Adipocyte (in vitro differentiated cells): ENCODE measurements at regions not wholly inside any gene's neighbourhood (a gene's known extent, or its start where the extent isn't known, plus 50 kb on each side); places are given as distances from the start of the nearest gene placed in this dataset.
"Not testable (repeated sequence)": the region's sequence is repeated elsewhere in the genome, so short reads cannot be mapped to it uniquely, and the experiment has no call there.

ENCODE experiments used
- DNase-seq: peaks from one replicate; pipeline ENCODE4 v3.0.0-alpha.2; 2015; ENCODE audit warnings: low read depth
- H3K27me3 ChIP-seq: replicated peaks from 2 replicates; pipeline ENCODE4 v1.7.0; 2013; ENCODE audit warnings: mild to moderate bottlenecking, low read length, moderate library complexity; ENCODE audit not compliant: control insufficient read depth, insufficient read depth
- H3K36me3 ChIP-seq: 2 replicates; pipeline ENCODE4 v1.7.0; 2013; ENCODE audit warnings: low read length, mild to moderate bottlenecking, moderate library complexity; ENCODE audit not compliant: control insufficient read depth, insufficient read depth, severe bottlenecking
- H3K4me1 ChIP-seq: 2 replicates; pipeline ENCODE4 v1.7.0; 2013; ENCODE audit warnings: mild to moderate bottlenecking, low read length, moderate library complexity; ENCODE audit not compliant: control insufficient read depth, insufficient read depth
- H3K4me3 ChIP-seq: 2 replicates; pipeline ENCODE4 v1.7.0; 2013; ENCODE audit warnings: mild to moderate bottlenecking, low read length, moderate library complexity
- H3K9ac ChIP-seq: 2 replicates; pipeline ENCODE4 v1.7.0; 2013; ENCODE audit warnings: mild to moderate bottlenecking, low read length, moderate library complexity
- H3K9me3 ChIP-seq: 2 replicates; pipeline ENCODE4 v1.7.0; 2013; ENCODE audit warnings: mild to moderate bottlenecking, low read length, moderate library complexity; ENCODE audit not compliant: control insufficient read depth

- no peak for DNase-seq
- Histone ChIP-seq H3K4me1 (no peaks in the 10 kb centered on the region), H3K4me3 (no peak overlapping the region)
These were observed 502.2 kb downstream of the PYDC2 start for GRCh38 chr3:191963182-191963581.

GRCh38 chr3:191966556-191966955, 505.6 kb downstream of the PYDC2 start:
- Histone ChIP-seq H3K4me1 (no peaks in the 10 kb centered on the region), H3K27me3 (no peaks in the 10 kb centered on the region), H3K9ac (no peak overlapping the region), H3K9me3 (no peaks in the 10 kb centered on the region), H3K4me3 (no peak overlapping the region), H3K36me3 (no peaks in the 10 kb centered on the region)
- no peak for DNase-seq

More at GRCh38 chr3:191963182-191963581, 502.2 kb downstream of the PYDC2 start:
- Histone ChIP-seq H3K9me3 (no peaks in the 10 kb centered on the region), H3K36me3 (no peaks in the 10 kb centered on the region), H3K9ac (no peak overlapping the region), H3K27me3 (no peaks in the 10 kb centered on the region)

GRCh38 chr3:191968299-191968698, 507.3 kb downstream of the PYDC2 start:
- no peaks in the 10 kb centered on the region for H3K9me3 ChIP-seq
- H3K36me3 ChIP-seq, result no peaks in the 10 kb centered on the region
- no peak overlapping the region for H3K9ac ChIP-seq
- no peak for DNase-seq
- H3K27me3 ChIP-seq, result no peaks in the 10 kb centered on the region
- no peak overlapping the region for H3K4me3 ChIP-seq
- H3K4me1 ChIP-seq, result no peaks in the 10 kb centered on the region

- DNase-seq, result no peak
- Histone ChIP-seq H3K9me3 (no peaks in the 10 kb centered on the region), H3K36me3 (no peaks in the 10 kb centered on the region)
These were observed 511.9 kb downstream of the PYDC2 start for GRCh38 chr3:191972714-191973398.

GRCh38 chr3:191973820-191974219, 512.9 kb downstream of the PYDC2 start:
- no peak for DNase-seq
- H3K4me1 ChIP-seq, result no peaks in the 10 kb centered on the region
- H3K27me3 ChIP-seq, result no peaks in the 10 kb centered on the region
- H3K36me3 ChIP-seq, result no peaks in the 10 kb centered on the region
- H3K9me3 ChIP-seq, result no peaks in the 10 kb centered on the region
- H3K9ac ChIP-seq, result no peak overlapping the region
- no peak overlapping the region for H3K4me3 ChIP-seq

More at GRCh38 chr3:191972714-191973398, 511.9 kb downstream of the PYDC2 start:
- no peak overlapping the region for H3K4me3 ChIP-seq
- no peak overlapping the region for H3K9ac ChIP-seq
- no peaks in the 10 kb centered on the region for H3K27me3 ChIP-seq
- no peaks in the 10 kb centered on the region for H3K4me1 ChIP-seq

- H3K27me3 ChIP-seq, result no peaks in the 10 kb centered on the region
- DNase-seq, result no peak
- peaks cover 5% of the 10 kb centered on the region for H3K9me3 ChIP-seq
- H3K36me3 ChIP-seq, result no peaks in the 10 kb centered on the region
- no peak overlapping the region for H3K4me3 ChIP-seq
- no peaks in the 10 kb centered on the region for H3K4me1 ChIP-seq
- no peak overlapping the region for H3K9ac ChIP-seq
These were observed 515.0 kb downstream of the PYDC2 start for GRCh38 chr3:191975936-191976335.

GRCh38 chr3:191980443-191980842, 519.5 kb downstream of the PYDC2 start:
- no peaks in the 10 kb centered on the region for H3K36me3 ChIP-seq
- DNase-seq, result no peak
- no peaks in the 10 kb centered on the region for H3K4me1 ChIP-seq
- H3K4me3 ChIP-seq, result no peak overlapping the region
- H3K9me3 ChIP-seq, result peaks cover 5% of the 10 kb centered on the region
- H3K27me3 ChIP-seq, result no peaks in the 10 kb centered on the region
- H3K9ac ChIP-seq, result no peak overlapping the region

GRCh38 chr3:191982481-191982880, 521.5 kb downstream of the PYDC2 start:
- no peak overlapping the region for H3K9ac ChIP-seq
- no peaks in the 10 kb centered on the region for H3K4me1 ChIP-seq
- no peaks in the 10 kb centered on the region for H3K27me3 ChIP-seq
- peaks cover 5% of the 10 kb centered on the region for H3K9me3 ChIP-seq
- no peak overlapping the region for H3K4me3 ChIP-seq
- H3K36me3 ChIP-seq, result no peaks in the 10 kb centered on the region
- no peak for DNase-seq

- Histone ChIP-seq H3K9ac (no peak overlapping the region), H3K4me1 (no peaks in the 10 kb centered on the region), H3K27me3 (no peaks in the 10 kb centered on the region), H3K9me3 (no peaks in the 10 kb centered on the region), H3K36me3 (no peaks in the 10 kb centered on the region), H3K4me3 (no peak overlapping the region)
- DNase-seq, result no peak
These were observed 524.7 kb downstream of the PYDC2 start for GRCh38 chr3:191985691-191986090.

GRCh38 chr3:191987831-191988350, 526.9 kb downstream of the PYDC2 start:
- no peaks in the 10 kb centered on the region for H3K27me3 ChIP-seq
- H3K9ac ChIP-seq, result no peak overlapping the region
- no peaks in the 10 kb centered on the region for H3K4me1 ChIP-seq
- H3K4me3 ChIP-seq, result no peak overlapping the region
- H3K9me3 ChIP-seq, result peaks cover 3% of the 10 kb centered on the region
- H3K36me3 ChIP-seq, result no peaks in the 10 kb centered on the region
- no peak for DNase-seq

GRCh38 chr3:191993952-191994351, 533.0 kb downstream of the PYDC2 start:
- not testable (repeated sequence) for H3K4me1 ChIP-seq, H3K9me3 ChIP-seq, H3K36me3 ChIP-seq, H3K9ac ChIP-seq, DNase-seq, H3K27me3 ChIP-seq, H3K4me3 ChIP-seq

- Histone ChIP-seq H3K36me3 (no peaks in the 10 kb centered on the region), H3K9ac (no peak overlapping the region), H3K27me3 (no peaks in the 10 kb centered on the region), H3K9me3 (no peaks in the 10 kb centered on the region), H3K4me1 (no peaks in the 10 kb centered on the region), H3K4me3 (no peak overlapping the region)
- no peak for DNase-seq
These were observed 536.1 kb downstream of the PYDC2 start for GRCh38 chr3:191997093-191997492.
